GM19463 (cell line): ENCODE measurements at regions not wholly inside any gene's neighbourhood (a gene's known extent, or its start where the extent isn't known, plus 50 kb on each side); places are given as distances from the start of the nearest gene placed in this dataset.
A peak's percentile ranks its signal among the peaks of the same experiment; 100 is the strongest.
"Not testable (repeated sequence)": the region's sequence is repeated elsewhere in the genome, so short reads cannot be mapped to it uniquely, and the experiment has no call there.

Experiments
- ATAC-seq: cut with Tn5 transposase; IDR thresholded peaks from one replicate; pipeline ENCODE4 v1.9.1; 2021; ENCODE audit warnings: mild to moderate bottlenecking, moderate library complexity; ENCODE audit not compliant: unreplicated experiment

GRCh38 chr7:65146118-65146914, 139.8 kb upstream of the ERV3-1 start:
- not testable (repeated sequence) for ATAC-seq

GRCh38 chr7:65145710-65146109, 139.2 kb upstream of the ERV3-1 start:
- ATAC-seq = not testable (repeated sequence)

- not testable (repeated sequence) for ATAC-seq
Measured at GRCh38 chr7:65145008-65145407, 138.5 kb upstream of the ERV3-1 start.

GRCh38 chr7:65144557-65144956, 138.1 kb upstream of the ERV3-1 start:
- not testable (repeated sequence) for ATAC-seq

GRCh38 chr7:65144119-65144518, 137.6 kb upstream of the ERV3-1 start:
- ATAC-seq = not testable (repeated sequence)

GRCh38 chr7:65141894-65142293, 135.4 kb upstream of the ERV3-1 start:
- ATAC-seq = not testable (repeated sequence)

- not testable (repeated sequence) for ATAC-seq
Measured at GRCh38 chr7:65141405-65141778, 134.9 kb upstream of the ERV3-1 start.

- ATAC-seq = not testable (repeated sequence)
Measured at GRCh38 chr7:65140543-65141404, 134.3 kb upstream of the ERV3-1 start.

GRCh38 chr7:65136850-65137249, 130.4 kb upstream of the ERV3-1 start:
- ATAC-seq = not testable (repeated sequence)

GRCh38 chr7:65133087-65133486, 126.6 kb upstream of the ERV3-1 start:
- ATAC-seq = not testable (repeated sequence)

- not testable (repeated sequence) for ATAC-seq
Measured at GRCh38 chr7:65132256-65132655, 125.8 kb upstream of the ERV3-1 start.

GRCh38 chr7:65127364-65127763, 120.9 kb upstream of the ERV3-1 start:
- not testable (repeated sequence) for ATAC-seq

- not testable (repeated sequence) for ATAC-seq
Measured at GRCh38 chr7:65124600-65124999, 118.1 kb upstream of the ERV3-1 start.

- ATAC-seq = not testable (repeated sequence)
Measured at GRCh38 chr7:65105650-65106203, 99.2 kb upstream of the ERV3-1 start.

- ATAC-seq = not testable (repeated sequence)
Measured at GRCh38 chr7:65100499-65100898, 94.0 kb upstream of the ERV3-1 start.

- not testable (repeated sequence) for ATAC-seq
Measured at GRCh38 chr7:65081669-65082055, 75.2 kb upstream of the ERV3-1 start.

- ATAC-seq = peak; percentile 99
Measured at GRCh38 chr7:65080799-65081668, 74.5 kb upstream of the ERV3-1 start.

- not testable (repeated sequence) for ATAC-seq
Measured at GRCh38 chr7:65074959-65075358, 68.5 kb upstream of the ERV3-1 start.

GRCh38 chr7:65073160-65073559, 66.7 kb upstream of the ERV3-1 start:
- ATAC-seq = not testable (repeated sequence)

- ATAC-seq = not testable (repeated sequence)
Measured at GRCh38 chr7:65071854-65072431, 65.5 kb upstream of the ERV3-1 start.
